ENCODE measurements at regions not wholly inside any gene's neighbourhood (a gene's known extent, or its start where the extent isn't known, plus 50 kb on each side); places are given as distances from the start of the nearest gene placed in this dataset.

DNA sequence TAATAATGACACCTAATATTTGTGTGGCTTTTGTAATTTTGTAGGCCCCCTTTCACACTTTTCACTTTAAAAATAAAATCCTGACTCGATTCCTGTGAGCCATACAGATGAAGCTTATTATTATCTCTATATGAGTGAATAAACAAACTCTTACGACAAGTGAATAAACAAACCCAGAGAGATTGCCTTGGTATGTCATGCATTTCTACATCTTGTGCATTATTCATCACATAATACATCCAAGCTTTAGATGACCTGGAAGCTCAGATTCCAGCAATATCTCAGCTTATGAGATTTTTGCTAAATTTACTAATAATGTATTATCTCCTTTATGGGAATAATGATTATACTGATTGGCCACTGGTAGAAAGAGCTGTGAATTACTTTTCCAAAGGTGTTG, 248.2 kb downstream of the TBX18 start:
- TF ChIP-seq EP300 (IDR thresholded peaks at IDR 0.05; ENCODE audit: borderline replicate concordance), result no peak
- TF ChIP-seq TCF12 (IDR thresholded peaks at IDR 0.05; ENCODE audit: low read depth), result no peak
- no peak for TF ChIP-seq YY1 (IDR thresholded peaks at IDR 0.05; ENCODE audit: low read depth)
- TF ChIP-seq EGR1 (IDR thresholded peaks at IDR 0.05), result no peak
- TF ChIP-seq, protein P1, sequence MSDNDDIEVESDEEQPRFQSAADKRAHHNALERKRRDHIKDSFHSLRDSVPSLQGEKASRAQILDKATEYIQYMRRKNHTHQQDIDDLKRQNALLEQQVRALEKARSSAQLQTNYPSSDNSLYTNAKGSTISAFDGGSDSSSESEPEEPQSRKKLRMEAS (IDR thresholded peaks at IDR 0.05), result no peak
- TF ChIP-seq TAF1 (IDR thresholded peaks at IDR 0.05; ENCODE audit: low read depth), result no peak
- TF ChIP-seq RAD21 (IDR thresholded peaks at IDR 0.05; ENCODE audit: low read depth), result no peak
- TF ChIP-seq CEBPB (IDR thresholded peaks at IDR 0.05), result no peak
